NCI-H510A treated with DMSO at 0.1 percent for 48 hours (cell line): ENCODE measurements at regions not wholly inside any gene's neighbourhood (a gene's known extent, or its start where the extent isn't known, plus 50 kb on each side); places are given as distances from the start of the nearest gene placed in this dataset.
A peak's percentile ranks its signal among the peaks of the same experiment; 100 is the strongest.
"Not testable (repeated sequence)": the region's sequence is repeated elsewhere in the genome, so short reads cannot be mapped to it uniquely, and the experiment has no call there.

Experiments
- DNase-seq: peaks from one replicate; lab custom pipeline; 2025; lab: John Stamatoyannopoulos, UW

GRCh38 chr10:124213471-124213870 is 120.1 kb upstream of the CHST15 start:
- no peak for DNase-seq

GRCh38 chr10:124212702-124213101 is 119.3 kb upstream of the CHST15 start:
- DNase-seq: no peak

- no peak for DNase-seq
These were observed 118.5 kb upstream of the CHST15 start for GRCh38 chr10:124211921-124212320.

- DNase-seq: no peak
These were observed 116.9 kb upstream of the CHST15 start for GRCh38 chr10:124210263-124210662.

GRCh38 chr10:124207391-124207790 is 114.0 kb upstream of the CHST15 start:
- no peak for DNase-seq

GRCh38 chr10:124206616-124207015 is 113.2 kb upstream of the CHST15 start:
- DNase-seq: no peak

GRCh38 chr10:124205432-124205831 is 112.0 kb upstream of the CHST15 start:
- no peak for DNase-seq

GRCh38 chr10:124204726-124205125 is 111.3 kb upstream of the CHST15 start:
- DNase-seq: no peak

GRCh38 chr10:124200011-124200410 is 106.6 kb upstream of the CHST15 start:
- DNase-seq: no peak

- DNase-seq: no peak
These were observed 105.5 kb upstream of the CHST15 start for GRCh38 chr10:124198871-124199270.

GRCh38 chr10:124198125-124198501 is 104.7 kb upstream of the CHST15 start:
- no peak for DNase-seq

GRCh38 chr10:124197371-124198124 is 104.2 kb upstream of the CHST15 start:
- no peak for DNase-seq

GRCh38 chr10:124196659-124197058 is 103.3 kb upstream of the CHST15 start:
- no peak for DNase-seq

- DNase-seq: no peak
These were observed 100.9 kb upstream of the CHST15 start for GRCh38 chr10:124194199-124194824.

- DNase-seq: no peak
These were observed 99.9 kb upstream of the CHST15 start for GRCh38 chr10:124193309-124193696.

GRCh38 chr10:124192664-124193308 is 99.4 kb upstream of the CHST15 start:
- DNase-seq: not testable (repeated sequence)

GRCh38 chr10:124190476-124190875 is 97.1 kb upstream of the CHST15 start:
- not testable (repeated sequence) for DNase-seq

- no peak for DNase-seq
These were observed 93.6 kb upstream of the CHST15 start for GRCh38 chr10:124186956-124187355.

GRCh38 chr10:124185084-124185483 is 91.7 kb upstream of the CHST15 start:
- DNase-seq: no peak

- DNase-seq: no peak
These were observed 90.9 kb upstream of the CHST15 start for GRCh38 chr10:124184208-124184830.

- no peak for DNase-seq
These were observed 90.2 kb upstream of the CHST15 start for GRCh38 chr10:124183617-124184016.

- no peak for DNase-seq
These were observed 88.7 kb upstream of the CHST15 start for GRCh38 chr10:124182088-124182541.

- peak; percentile 13 for DNase-seq
These were observed 88.3 kb upstream of the CHST15 start for GRCh38 chr10:124181656-124182055.
